ENCODE measurements at regions not wholly inside any gene's neighbourhood (a gene's known extent, or its start where the extent isn't known, plus 50 kb on each side); places are given as distances from the start of the nearest gene placed in this dataset.

DNA sequence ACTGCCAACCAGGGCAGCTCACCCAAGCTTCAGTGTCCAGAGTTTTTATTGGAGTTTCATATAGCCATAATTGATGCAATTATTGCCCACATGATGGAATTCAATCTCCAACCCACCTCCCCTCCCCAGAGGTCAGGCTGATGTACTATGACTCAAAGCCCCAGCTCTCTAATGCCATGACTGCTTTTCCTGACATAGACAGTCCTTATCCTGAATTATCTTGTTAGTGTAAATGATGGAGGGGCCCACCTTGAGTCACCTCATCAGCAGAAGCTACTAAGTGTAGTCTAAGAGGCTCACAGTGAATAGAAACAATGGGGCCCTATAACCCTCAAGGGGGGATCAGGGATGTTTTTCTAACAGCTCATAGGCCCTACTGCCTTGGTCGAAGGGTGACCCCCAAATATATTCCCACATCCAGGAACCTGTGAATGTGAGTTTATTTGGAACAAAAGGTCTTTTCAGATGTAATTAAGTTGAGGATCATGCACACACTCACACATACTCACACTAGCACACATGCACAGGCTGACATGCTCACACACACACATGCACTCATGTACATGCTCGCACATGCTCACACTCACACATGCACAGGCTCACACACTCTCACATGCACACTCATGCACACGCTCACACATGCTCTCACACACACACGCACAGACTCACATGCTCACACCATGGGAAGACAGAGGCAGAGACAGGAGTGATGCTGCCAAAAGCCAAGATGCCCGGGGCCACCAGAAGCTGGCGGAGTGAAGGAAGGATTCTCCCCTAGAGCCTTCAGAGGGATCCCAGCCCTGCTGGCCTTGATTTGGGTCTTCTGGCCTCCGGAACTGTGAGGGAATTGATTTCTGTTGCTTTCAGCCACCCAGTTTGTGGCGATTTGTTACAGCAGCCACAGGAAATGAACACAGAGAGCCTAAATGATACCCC lies 131.2 kb upstream of the SMAD3 start:
- no peak for DNase-seq

DNA sequence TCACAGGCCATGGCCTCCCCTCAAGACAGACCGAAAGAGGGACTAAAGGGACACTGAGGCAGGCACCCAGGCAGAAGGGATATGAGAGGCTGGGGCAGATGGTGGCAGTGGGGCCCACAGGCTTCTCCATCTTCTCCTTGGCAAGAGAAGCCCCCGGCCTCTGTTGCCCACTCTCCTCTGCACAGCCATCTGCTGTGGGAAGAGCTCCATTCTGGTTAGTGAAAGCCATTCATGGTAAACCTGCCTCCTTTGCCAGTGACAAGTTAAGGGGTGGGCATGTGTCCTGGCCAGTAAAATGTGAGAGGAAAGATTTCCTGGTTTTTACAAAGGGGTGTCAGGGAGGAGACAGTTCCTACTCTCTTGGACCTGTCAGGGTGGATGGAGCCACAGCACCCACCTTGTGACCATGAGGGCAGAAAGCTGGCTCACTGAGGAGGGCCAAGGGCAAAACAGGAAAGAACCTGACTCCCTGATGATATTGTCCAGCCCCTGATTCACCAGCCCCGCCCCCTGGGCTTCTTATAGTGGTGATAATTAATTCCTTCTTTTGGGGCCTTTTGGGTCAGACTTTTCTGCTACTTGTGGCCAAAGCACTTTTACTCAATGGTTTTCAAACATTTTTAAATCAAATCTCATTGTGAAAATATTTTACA lies 130.4 kb upstream of the SMAD3 start:
- DNase-seq, result no peak

DNA sequence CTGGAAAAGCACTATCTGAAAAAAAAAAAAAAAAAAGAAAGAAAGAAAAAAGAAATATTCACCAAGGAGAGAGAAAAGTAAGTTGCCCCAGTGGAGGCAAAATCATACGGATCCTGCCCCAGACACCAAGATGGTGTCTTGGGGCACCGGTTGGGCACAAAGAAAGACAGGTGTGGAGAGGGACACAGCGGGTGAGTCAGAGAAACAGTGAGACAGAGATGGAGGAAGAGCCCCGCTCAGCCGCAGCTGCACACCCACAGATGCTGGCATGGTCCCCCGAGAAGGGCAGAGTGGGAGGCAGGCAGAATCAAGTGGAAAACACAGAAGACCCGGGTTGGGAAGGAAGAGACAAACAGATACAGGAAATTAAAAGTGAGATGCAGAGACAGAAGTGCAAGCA lies 129.7 kb upstream of the SMAD3 start:
- no peak for DNase-seq

DNA sequence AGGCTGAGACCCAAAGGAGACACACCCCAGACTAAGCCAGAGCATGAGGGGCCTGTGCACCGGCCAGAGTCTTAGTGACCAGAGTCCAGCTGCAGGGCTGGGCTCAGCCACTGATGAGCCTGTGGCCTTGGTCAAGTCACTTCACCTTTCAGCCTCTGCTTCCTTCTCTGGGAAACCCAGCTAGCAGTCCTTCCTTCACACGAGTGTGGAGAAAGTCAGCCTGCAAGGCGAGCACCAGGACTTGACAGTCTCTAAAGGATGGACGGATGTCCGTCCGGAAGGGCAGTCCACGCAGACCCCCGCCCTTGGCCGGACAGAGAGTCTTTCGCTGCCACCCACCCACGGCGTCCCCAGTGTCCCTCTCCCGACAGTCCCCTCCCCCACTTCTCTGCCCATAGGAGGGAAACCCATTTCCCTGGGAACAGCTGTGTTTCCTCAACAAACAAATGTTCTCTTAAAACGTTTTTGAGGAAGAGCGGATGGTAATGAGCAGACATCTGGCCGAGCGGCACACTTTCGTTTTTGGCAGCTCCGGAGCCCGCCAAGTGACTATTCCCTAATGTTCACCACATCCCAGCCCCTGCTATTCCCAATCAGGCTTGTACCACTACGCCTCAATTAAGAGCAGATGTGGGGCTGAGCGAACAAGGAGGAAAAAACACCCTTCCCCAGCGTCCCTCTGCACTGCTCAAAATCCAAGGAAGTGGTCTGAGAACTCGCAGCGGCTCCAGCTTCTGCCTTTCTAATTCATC lies 129.1 kb upstream of the SMAD3 start:
- no peak for DNase-seq

DNA sequence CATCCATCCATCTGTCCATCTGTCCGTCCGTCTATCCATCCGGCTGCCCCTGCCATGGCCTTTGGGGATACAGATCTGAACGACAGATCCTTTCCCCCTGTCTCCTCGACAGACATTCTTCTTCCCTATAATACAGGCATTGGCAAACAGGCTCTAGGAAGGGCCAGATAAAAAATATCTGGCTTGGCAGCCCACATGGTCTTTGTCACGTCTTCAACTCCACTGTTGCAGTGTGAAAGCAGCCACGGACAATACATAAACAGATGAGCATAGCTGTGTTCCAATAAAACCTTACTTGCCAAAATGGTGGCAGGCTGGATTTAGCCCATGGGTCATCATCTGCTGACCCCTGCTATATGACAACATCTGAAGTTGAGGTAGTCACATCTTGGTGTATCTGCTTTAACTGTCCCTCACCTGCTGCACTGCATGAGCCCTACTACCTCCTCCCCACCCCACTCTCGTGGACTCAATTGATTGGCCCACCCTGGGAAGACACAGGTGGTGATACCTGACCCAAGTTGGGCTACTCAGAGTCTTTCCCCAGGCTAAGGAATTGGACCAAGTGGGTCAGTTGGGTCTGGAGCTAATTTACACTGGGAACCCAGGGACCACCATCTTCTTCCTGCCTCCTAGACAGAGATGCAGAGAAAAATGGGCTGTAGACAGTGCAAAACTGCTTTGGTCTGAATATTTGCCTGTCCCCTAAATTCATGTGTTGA lies 128.4 kb upstream of the SMAD3 start:
- no peak for DNase-seq

DNA sequence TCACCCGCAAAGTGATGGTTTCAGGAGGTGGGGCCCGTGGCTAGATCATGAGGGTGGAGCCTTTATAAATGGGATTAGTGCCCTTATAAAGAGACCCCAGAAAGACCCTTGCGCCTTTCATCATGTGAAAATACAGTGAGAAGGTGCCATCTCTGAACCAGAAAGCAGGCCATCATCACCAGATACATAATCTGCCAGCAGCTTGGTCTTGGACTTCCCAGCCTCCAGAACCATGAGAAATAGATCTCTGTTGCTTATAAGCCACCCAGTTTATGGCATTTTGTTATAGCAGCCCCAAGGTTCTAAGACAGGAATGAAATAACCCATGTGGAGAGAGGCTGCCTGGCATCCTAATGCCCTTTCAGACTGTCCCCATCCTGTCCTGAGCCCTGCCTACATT lies 127.8 kb upstream of the SMAD3 start:
- no peak for DNase-seq

DNA sequence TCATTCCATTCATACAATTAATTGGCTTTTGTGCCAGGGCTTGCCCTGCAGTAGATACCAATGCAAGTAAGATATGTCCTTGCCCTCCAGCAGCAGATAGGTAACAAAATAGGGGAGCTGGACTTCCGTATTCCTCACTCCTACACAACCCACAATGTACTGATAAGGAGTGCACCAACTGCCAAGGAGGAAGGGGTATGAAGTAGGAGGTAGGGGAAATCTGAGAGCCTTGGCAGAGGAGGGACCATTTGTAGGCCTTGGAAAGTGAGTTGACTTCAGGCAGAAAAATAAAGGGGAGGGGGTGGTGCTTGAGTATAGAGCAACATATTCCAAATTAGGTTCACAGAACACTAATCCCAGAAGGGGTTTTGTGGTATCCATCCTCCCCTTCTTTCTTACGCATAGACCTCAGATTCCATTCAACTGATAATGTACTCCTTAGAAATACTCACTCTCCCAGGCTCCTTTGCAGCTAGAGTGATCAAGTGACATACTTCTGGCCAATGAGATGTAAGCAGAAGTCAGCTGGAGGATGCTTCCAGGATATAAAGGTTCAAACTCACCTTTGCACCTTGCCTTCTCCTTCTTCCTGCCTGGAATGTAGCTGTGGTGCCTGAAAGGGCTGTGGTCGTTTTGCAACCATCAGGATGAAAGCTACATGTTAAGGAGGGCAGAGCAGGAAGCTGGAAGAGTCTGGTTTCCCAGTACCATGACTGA lies 127.1 kb upstream of the SMAD3 start:
- DNase-seq, result no peak

DNA sequence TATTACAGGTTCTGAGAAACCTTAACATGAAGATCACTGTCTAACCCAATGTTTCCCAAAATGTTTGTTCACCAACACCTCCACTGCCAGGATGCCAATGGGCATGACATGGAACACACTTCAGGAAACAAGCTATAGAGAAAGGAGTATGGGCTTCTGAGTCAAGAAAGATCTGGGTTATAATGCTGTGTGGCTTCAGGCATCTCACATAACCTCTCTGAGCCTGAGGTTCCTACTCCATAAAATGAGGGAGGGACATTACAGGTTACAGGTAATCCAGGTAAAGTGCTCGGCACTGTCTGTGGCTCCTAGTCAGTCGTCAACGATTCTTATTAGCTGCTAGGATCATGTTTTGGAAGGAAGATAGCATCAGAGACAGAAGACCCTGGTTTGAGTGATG lies 126.4 kb upstream of the SMAD3 start:
- no peak for DNase-seq

DNA sequence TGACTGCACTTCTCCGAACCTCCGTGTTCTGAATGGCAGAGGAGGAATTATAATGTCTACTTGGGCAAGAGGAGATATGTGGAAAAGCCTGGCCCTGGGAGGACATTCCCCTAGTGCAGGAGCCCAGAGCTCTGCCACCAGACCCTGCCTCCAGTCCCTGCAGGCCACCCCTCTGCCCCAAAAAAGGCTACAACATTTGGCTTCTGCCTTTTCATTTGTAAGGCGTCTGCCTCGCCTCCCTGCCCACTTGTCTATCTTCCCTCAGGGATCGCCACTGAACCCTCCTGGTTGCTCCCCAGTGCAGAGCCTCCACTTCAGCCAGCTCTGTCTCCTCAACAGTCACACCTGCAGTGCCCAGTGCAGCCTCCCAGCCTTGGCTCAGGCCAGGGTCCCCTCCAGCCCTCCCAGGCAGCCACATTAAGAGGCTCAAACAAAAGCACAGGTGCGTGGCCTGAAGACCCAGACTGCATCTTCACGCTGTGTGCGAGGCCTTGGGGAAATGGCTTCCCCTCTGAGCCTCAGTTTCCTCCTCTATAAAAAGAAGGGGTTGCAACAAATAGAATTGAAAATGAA lies 125.9 kb upstream of the SMAD3 start:
- no peak for DNase-seq

DNA sequence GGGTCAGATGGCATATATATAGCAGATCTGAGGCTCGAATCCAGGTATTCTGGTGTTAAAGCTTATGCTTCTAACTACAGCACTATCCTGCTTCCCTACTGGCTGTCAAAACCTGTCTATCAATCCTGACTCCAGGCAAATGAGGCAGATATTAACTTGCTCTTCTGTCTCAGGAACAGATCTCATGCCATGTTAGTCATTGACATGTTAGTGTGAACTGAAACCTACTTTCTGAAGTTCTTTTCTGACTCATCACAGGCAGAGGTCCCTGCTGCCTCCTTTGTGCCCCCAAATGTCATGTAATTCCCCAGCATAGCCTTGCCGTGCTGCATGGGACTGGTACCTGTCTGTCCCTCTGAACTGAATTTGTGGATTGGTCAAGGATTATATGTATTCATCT lies 125.0 kb upstream of the SMAD3 start:
- DNase-seq, result no peak

DNA sequence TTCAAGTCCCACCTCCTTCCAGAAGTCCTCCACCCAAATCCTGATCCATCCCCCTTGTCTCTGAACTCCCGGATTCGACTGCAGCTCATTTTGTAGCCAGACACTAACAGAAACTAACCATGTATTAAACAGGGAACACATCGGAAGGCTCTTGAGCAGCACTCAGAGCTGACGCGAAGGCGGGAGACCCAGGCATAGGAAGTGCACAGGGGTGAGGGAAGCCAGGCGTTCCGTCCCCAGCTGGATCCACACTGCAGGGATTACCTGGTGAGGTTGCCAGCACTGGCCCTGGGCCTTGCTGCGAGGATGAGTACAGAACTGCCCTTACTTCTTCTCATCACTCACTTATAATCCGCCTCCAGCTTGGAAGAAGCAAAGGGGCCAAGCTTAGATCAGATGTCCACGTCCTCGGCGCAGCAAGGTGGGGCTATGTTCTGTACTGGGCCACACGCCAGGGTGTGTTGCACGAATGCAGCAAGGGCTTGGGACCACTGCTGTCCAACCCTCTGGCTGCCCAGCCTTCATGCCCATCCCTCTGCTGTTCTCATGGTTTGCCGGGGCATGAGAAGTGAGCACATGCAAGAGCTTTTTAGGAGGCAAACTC lies 124.2 kb upstream of the SMAD3 start:
- DNase-seq, result no peak

DNA sequence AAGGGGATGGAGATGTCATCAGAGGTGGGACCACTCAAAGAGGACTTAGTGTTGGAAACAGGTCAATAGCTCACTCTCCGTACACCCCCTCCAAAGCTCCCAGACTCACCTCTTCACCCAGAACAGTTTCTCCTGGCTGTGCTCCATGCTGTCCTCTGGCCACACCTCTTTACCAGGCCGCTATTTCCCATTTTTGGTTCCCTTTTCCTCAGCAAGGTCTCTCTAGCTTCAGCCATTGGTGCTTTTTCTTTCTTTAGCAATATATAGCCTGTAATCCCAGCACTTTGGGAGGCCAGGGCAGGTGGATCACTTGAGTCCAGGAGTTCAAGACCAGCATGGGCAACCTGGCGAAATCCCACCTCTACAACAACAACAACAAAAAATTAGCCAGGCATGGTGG lies 123.6 kb upstream of the SMAD3 start:
- no peak for DNase-seq

DNA sequence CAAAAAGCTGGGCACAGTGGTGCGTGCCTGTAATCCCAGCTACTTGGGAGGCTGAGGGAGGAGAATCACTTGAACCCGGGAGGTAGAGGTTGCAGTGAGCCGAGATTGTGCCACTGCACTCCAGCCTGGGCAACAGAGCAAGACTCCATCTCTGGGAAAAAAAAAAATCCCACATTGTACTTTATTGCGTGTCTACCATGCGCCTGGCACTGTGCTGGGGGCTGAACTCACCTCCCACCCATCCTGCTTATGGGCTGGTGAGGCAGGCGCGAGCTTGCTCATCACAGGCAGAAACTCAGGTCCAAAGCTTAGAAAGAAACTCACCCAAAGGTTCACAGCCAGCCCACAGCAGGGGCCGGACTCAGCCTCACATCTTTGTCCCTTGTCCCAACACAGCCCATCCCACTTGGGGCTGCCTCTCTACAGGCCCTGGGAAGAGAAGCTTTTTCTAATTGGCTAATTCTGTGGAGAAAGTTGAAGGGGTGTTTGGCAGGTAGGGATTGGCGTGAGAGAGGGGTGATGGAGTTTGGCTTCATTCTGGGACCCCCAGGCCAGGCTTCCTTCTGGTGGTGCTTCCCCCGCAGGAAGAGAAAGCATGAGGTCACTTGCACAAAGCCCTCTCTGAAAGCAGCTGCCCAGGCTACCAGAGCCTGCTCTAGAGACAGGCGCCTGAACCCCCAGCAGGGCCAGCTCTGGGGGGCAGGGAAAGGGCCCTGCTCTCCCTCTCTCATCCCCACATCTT lies 122.6 kb upstream of the SMAD3 start:
- no peak for DNase-seq

DNA sequence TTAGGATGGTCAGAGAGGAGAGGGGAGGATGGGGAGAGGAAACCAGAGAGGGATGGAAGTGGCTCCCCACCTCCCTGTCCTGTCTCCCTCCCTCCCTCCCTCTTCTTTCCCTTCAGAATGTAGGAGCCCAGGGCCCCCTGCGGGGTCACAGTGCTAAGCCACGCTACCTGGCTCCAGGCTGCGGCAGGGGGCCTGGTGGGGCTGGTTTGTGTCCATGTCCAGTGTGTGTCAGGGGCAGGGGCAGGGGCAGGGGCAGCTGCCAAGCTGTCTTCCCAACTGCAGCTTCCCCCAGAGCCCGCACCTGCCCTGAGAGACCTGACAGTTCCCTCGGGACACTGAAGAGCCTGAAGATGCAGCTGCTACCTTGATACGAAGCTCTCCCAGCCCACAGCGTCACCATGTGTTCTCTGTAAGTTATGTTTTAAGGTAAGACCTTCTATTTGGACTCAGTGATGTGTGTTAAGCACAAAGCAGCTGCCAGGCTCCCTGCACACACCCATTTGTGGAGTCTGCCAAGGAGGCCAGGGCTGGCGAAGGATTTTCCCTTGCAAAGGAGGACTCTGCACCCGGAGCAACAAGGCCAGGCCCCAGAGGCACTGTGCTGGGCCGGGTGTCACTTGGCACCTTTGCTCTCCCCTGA lies 121.8 kb upstream of the SMAD3 start:
- DNase-seq, result no peak

DNA sequence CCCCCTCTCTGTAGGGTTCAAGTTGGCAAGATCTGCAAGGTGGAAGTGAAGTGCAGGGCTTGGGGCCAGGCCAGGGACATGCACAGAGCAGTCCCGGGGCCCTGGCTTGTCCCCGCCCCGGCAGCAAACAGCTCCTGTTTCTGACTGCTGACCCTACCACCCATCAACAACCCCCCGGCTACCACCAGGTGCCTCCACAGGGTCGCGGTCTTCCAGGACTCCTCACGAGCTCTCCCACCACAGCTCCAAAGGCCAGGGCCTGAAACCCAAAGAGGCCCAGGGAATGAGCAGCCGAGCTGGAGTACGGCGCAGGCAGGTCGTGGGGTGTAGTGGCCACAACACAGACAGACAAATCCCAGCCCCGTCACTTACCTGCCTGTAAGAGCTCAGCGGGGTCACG lies 121.3 kb upstream of the SMAD3 start:
- DNase-seq, result no peak

DNA sequence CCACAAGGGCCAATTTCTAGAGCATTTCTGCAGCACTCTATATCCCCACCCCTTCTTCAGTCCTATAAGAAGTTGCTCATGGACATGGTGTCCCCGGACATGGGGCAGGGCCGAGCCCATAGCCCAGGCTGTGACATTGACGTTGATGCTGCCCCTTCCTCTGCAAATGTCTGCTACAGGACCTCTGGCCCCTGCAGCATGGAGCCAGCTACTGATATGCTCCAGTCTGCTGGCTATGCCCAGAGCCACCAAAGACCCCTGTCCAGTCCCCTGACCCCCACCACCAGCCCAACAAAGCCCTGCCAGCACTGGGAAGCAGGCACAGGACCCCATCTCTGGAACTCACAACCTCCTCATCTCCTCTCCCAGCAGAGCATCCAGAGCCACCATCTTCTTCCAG lies 120.1 kb upstream of the SMAD3 start:
- DNase-seq, result no peak

DNA sequence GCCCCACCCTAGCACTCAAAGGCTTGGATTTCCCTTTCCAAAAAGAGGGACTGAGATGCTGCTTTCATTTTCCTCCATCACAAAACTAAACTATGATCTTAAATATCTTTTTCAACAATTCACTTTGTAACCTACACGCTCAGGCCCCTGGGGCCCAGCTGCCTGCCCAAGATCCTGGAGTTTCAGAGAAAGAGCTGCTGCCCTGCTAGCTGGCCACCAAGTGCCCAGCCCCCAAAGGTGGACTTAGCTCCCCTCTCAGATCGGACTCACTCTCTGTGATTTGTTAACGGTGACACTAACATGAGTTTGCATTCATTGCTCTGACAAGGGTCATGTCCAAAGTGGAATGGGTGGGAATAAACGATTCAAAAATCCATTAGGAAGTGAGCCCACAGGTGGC lies 119.6 kb upstream of the SMAD3 start:
- no peak for DNase-seq

DNA sequence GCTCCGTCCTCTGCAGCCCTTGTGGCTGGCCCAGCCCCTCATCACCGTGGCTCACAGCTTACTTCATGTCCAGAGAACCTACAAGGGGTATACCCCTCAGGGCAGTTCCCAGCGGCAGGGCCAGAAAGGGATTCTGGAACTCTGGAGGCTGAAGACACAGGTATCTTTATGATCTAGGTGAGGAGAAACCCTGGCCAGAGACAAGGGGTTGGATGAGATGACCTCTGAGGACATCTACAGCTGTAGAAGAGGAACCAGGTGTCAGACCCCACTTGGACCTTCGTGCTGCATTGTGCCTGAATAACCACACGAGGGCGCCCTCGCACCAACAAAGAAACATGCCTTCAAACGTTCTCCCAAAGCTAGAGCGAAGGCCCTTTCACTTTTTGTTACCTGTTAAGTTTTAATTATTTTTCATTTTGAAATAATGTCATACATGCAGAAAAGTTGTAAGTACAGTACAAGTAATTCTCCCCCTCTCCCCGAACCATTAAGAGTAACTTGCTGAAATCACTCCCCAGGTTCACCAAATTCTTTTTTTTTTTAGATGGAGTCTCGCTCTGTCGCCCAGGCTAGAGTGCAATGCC lies 118.7 kb upstream of the SMAD3 start:
- DNase-seq, result peak; percentile 61

DNA sequence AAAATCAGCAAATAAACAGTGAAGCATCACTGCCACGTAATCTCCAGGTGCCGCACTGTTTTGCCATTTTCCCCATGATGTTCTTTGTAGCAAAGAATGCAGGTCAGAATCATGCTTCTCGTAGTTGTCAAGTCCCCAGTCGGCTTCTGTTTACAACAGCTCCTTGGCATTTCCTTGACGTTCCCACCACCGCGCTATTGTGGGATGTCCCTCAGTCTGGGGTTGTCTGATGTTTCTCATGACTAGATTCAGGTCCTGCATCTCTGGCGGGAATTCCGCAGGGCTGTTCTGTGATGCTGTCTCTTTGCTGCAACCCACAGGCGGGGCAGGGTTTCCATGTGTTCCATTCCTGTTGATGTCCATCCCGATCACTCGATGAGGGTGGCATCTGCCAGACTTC lies 117.9 kb upstream of the SMAD3 start:
- DNase-seq, result no peak

DNA sequence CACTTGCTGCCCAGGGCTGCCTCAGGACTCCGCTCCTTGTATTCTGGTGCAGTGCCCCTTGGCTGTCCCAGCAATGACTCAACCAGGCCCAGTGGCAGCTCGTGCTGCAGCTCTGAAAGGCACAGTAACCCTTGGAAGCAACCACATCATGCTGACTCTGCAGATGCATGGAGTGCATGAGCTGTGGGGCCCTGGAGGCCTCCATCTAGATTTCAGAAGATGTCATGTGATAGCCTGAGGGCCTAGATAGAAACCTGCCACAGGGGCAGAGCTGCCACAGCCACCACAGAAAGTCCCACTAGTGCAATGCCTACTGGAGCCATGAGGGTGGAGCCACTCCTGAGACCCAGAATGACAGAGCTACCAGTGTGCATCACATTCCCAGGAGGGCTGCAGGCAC lies 117.1 kb upstream of the SMAD3 start:
- no peak for DNase-seq

Measured in effector CD4-positive, alpha-beta T cell (primary cell).